Fibroblast of the aortic adventitia (primary cell): ENCODE measurements at regions not wholly inside any gene's neighbourhood (a gene's known extent, or its start where the extent isn't known, plus 50 kb on each side); places are given as distances from the start of the nearest gene placed in this dataset.

Experiments used
- DNase-seq: peaks from one replicate; pipeline ENCODE4 v3.0.0-alpha.2; 2010; ENCODE audit warnings: low read depth
- H3K4me3 ChIP-seq: 2 replicates; pipeline ENCODE4 v1.5.1; 2011; ENCODE audit warnings: low read depth, mild to moderate bottlenecking, control low read depth, low read length, moderate library complexity
- CTCF ChIP-seq: IDR thresholded peaks from 2 replicates; pipeline ENCODE4 v1.5.1; 2011; ENCODE audit warnings: mild to moderate bottlenecking, low read length, control low read depth, inconsistent platforms; ENCODE audit not compliant: insufficient read depth

GRCh38 chr22:47417699-47418098 lies 655.2 kb downstream of the TBC1D22A start:
- H3K4me3 ChIP-seq = no peak overlapping the region
- DNase-seq = no peak
- no peak for TF ChIP-seq CTCF

GRCh38 chr22:47411006-47411405 lies 648.6 kb downstream of the TBC1D22A start:
- TF ChIP-seq CTCF = no peak
- H3K4me3 ChIP-seq = no peak overlapping the region
- DNase-seq = no peak

GRCh38 chr22:47409539-47410275 lies 647.3 kb downstream of the TBC1D22A start:
- no peak for TF ChIP-seq CTCF
- DNase-seq = no peak
- no peak overlapping the region for H3K4me3 ChIP-seq

- H3K4me3 ChIP-seq = no peak overlapping the region
- no peak for TF ChIP-seq CTCF
- DNase-seq = no peak
Observed at GRCh38 chr22:47408409-47408808, 646.0 kb downstream of the TBC1D22A start.

- H3K4me3 ChIP-seq = no peak overlapping the region
- no peak for TF ChIP-seq CTCF
- DNase-seq = no peak
Observed at GRCh38 chr22:47407461-47408025, 645.1 kb downstream of the TBC1D22A start.

- no peak for TF ChIP-seq CTCF
- DNase-seq = no peak
Observed at GRCh38 chr22:47406896-47407295, 644.4 kb downstream of the TBC1D22A start.

More at GRCh38 chr22:47406896-47407295, 644.4 kb downstream of the TBC1D22A start:
- no peak overlapping the region for H3K4me3 ChIP-seq
